Esophagus muscularis mucosa (tissue), 3 donors: ENCODE measurements at regions not wholly inside any gene's neighbourhood (a gene's known extent, or its start where the extent isn't known, plus 50 kb on each side); places are given as distances from the start of the nearest gene placed in this dataset.

Experiments
- POLR2A ChIP-seq: fragments of 450-650 bp; IDR thresholded peaks from one replicate; pipeline ENCODE4 v1.6.1; 2017; ENCODE audit warnings: antibody characterized with exemption, moderate library complexity, mild to moderate bottlenecking, low read depth
- POLR2AphosphoS5 ChIP-seq, 2 donors: sonication (generic); formaldehyde crosslinking; IDR thresholded peaks; one replicate each; pipeline ENCODE4 v1.6.1; 2017; ENCODE audit warnings: antibody characterized with exemption in 2 of 2
- TF ChIP-seq, protein P1 (sequence below), 3 experiments: fragments of 200-600 bp in 2 of 3; fragments of 450-650 bp in 1 of 3; sonication (generic) in 2 of 3; IDR thresholded peaks; one replicate each; pipeline ENCODE4 v1.5.1; 2017 to 2019; ENCODE audit warnings: antibody characterized with exemption in 3 of 3, mild to moderate bottlenecking in 2 of 3, moderate library complexity in 1 of 3

- TF ChIP-seq, protein P1, sequence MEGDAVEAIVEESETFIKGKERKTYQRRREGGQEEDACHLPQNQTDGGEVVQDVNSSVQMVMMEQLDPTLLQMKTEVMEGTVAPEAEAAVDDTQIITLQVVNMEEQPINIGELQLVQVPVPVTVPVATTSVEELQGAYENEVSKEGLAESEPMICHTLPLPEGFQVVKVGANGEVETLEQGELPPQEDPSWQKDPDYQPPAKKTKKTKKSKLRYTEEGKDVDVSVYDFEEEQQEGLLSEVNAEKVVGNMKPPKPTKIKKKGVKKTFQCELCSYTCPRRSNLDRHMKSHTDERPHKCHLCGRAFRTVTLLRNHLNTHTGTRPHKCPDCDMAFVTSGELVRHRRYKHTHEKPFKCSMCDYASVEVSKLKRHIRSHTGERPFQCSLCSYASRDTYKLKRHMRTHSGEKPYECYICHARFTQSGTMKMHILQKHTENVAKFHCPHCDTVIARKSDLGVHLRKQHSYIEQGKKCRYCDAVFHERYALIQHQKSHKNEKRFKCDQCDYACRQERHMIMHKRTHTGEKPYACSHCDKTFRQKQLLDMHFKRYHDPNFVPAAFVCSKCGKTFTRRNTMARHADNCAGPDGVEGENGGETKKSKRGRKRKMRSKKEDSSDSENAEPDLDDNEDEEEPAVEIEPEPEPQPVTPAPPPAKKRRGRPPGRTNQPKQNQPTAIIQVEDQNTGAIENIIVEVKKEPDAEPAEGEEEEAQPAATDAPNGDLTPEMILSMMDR (IDR thresholded peaks at IDR 0.05) = no peak
- no peak for TF ChIP-seq POLR2A
- TF ChIP-seq POLR2AphosphoS5 (IDR thresholded peaks at IDR 0.05) = no peak
These were observed 266.7 kb downstream of the C3orf38 start for GRCh38 chr3:88416436-88416835.
